ENCODE measurements at regions not wholly inside any gene's neighbourhood (a gene's known extent, or its start where the extent isn't known, plus 50 kb on each side); places are given as distances from the start of the nearest gene placed in this dataset.

DNA sequence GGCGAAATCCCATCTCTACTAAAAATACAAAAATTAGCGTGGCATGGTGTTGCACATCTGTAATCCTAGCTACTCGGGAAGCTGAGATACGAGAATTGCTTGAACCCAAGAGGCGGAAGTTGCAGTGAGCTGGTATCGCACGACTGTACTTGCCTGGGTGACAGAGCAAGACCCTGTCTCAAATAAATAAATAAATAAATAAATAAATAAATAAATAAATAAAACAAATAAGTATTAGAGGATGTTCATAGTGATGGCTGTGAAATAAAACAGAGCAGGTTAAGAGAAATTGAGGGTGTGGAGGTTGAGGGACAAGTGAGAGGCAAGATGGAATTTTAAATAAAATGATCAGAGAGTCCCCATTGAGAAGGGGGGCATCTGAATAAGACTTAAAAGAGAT, 124.7 kb upstream of the DST start:
- H3K9me2 ChIP-seq (ENCODE audit: low read depth, low read length), result no peaks in the 10 kb centered on the region
- H3K36me3 ChIP-seq (ENCODE audit: insufficient read depth, low read length), result no peaks in the 10 kb centered on the region
- no peak overlapping the region for H2AFZ ChIP-seq (ENCODE audit: low read length)
- H3K4me1 ChIP-seq (ENCODE audit: insufficient read depth, low read length, severe bottlenecking), result no peaks in the 10 kb centered on the region
- no peaks in the 10 kb centered on the region for H3K9me3 ChIP-seq (ENCODE audit: low read length)
- H4K20me1 ChIP-seq (ENCODE audit: insufficient read depth, low read length), result no peaks in the 10 kb centered on the region
- H3K79me2 ChIP-seq (ENCODE audit: insufficient read depth, low read length), result no peaks in the 10 kb centered on the region
- no peak overlapping the region for H3K4me3 ChIP-seq (ENCODE audit: low read depth, low read length, poor library complexity, severe bottlenecking)
- no peak overlapping the region for H3K4me2 ChIP-seq (ENCODE audit: low read length)
- no peak overlapping the region for H3K9ac ChIP-seq (ENCODE audit: low read length)
- no peaks in the 10 kb centered on the region for H3K27me3 ChIP-seq (ENCODE audit: insufficient read depth, low read length)
- TF ChIP-seq EZH2 (IDR thresholded peaks at IDR 0.05; ENCODE audit: borderline replicate concordance, low read length), result no peak
- TF ChIP-seq, protein P1, sequence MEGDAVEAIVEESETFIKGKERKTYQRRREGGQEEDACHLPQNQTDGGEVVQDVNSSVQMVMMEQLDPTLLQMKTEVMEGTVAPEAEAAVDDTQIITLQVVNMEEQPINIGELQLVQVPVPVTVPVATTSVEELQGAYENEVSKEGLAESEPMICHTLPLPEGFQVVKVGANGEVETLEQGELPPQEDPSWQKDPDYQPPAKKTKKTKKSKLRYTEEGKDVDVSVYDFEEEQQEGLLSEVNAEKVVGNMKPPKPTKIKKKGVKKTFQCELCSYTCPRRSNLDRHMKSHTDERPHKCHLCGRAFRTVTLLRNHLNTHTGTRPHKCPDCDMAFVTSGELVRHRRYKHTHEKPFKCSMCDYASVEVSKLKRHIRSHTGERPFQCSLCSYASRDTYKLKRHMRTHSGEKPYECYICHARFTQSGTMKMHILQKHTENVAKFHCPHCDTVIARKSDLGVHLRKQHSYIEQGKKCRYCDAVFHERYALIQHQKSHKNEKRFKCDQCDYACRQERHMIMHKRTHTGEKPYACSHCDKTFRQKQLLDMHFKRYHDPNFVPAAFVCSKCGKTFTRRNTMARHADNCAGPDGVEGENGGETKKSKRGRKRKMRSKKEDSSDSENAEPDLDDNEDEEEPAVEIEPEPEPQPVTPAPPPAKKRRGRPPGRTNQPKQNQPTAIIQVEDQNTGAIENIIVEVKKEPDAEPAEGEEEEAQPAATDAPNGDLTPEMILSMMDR (IDR thresholded peaks at IDR 0.05; ENCODE audit: low read length), result no peak
- no peak overlapping the region for H3K27ac ChIP-seq (ENCODE audit: low read depth, low read length, poor library complexity, severe bottlenecking)
- no peaks in the 10 kb centered on the region for H3F3A ChIP-seq (ENCODE audit: insufficient read depth, low read length)

DNA sequence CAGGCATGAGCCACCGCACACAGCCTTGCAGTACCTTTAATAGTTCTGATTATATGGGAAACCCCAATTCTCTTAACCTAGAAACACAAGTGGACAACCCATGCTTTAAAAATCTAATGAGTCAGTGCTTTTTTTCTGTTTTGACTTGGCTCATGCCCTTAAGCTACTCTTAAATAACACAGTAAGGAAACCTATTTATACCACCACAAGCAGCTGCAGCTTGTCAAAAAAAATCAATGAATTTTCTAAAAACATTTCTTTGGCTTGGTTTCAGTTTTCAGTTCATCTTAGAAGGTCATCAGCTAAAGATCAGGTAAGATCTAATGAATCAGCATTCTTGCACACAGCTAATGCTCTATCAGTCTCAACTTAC, 124.1 kb upstream of the DST start:
- H3K27ac ChIP-seq (ENCODE audit: low read depth, low read length, poor library complexity, severe bottlenecking), result no peak overlapping the region
- H3K4me3 ChIP-seq (ENCODE audit: low read depth, low read length, poor library complexity, severe bottlenecking), result no peak overlapping the region
- H2AFZ ChIP-seq (ENCODE audit: low read length), result no peak overlapping the region
- H3K36me3 ChIP-seq (ENCODE audit: insufficient read depth, low read length), result no peaks in the 10 kb centered on the region
- H3K9me3 ChIP-seq (ENCODE audit: low read length), result no peaks in the 10 kb centered on the region
- no peaks in the 10 kb centered on the region for H3K4me1 ChIP-seq (ENCODE audit: insufficient read depth, low read length, severe bottlenecking)
- no peaks in the 10 kb centered on the region for H3F3A ChIP-seq (ENCODE audit: insufficient read depth, low read length)
- no peak overlapping the region for H3K9ac ChIP-seq (ENCODE audit: low read length)
- no peaks in the 10 kb centered on the region for H3K79me2 ChIP-seq (ENCODE audit: insufficient read depth, low read length)
- TF ChIP-seq, protein P1 (IDR thresholded peaks at IDR 0.05; ENCODE audit: low read length), result no peak
- TF ChIP-seq EZH2 (IDR thresholded peaks at IDR 0.05; ENCODE audit: borderline replicate concordance, low read length), result no peak
- no peaks in the 10 kb centered on the region for H3K9me2 ChIP-seq (ENCODE audit: low read depth, low read length)
- no peaks in the 10 kb centered on the region for H3K27me3 ChIP-seq (ENCODE audit: insufficient read depth, low read length)
- no peaks in the 10 kb centered on the region for H4K20me1 ChIP-seq (ENCODE audit: insufficient read depth, low read length)
- no peak overlapping the region for H3K4me2 ChIP-seq (ENCODE audit: low read length)

DNA sequence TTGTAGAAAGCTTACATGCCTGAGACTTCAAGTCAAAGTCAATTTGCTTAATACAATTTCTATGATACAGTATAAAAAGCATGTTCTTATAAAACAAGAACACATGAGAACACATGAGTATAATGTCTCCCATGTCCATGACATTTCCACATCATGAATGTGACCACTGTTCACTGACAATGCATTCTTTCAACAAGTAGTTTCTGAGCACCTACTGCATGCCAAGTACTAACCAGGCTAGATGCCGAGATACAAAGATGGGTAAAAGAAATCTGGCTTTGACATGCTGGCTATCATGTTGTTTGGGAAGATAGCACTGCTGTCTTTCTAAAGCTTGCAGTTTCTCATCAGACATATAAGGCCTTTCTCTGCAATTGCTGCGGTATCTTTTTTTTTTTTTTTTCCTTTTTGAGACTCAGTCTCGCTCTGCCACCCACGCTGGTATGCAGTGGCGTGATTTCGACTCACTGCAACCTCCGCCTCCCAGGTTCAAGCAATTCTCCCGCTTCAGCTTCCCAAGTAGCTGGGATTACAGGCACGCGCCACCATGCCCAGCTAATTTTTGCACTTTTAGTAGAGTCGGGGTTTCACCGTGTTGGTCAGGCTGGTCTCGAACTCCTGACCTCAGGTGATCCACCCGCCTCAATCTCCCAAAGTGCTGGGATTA, 123.6 kb upstream of the DST start:
- Histone ChIP-seq H3K9me3 (ENCODE audit: low read length) (no peaks in the 10 kb centered on the region), H3K27me3 (ENCODE audit: insufficient read depth, low read length) (no peaks in the 10 kb centered on the region), H3K4me2 (ENCODE audit: low read length) (no peak overlapping the region), H2AFZ (ENCODE audit: low read length) (no peak overlapping the region), H3K9me2 (ENCODE audit: low read depth, low read length) (no peaks in the 10 kb centered on the region), H3K79me2 (ENCODE audit: insufficient read depth, low read length) (no peaks in the 10 kb centered on the region), H3F3A (ENCODE audit: insufficient read depth, low read length) (no peaks in the 10 kb centered on the region), H3K4me1 (ENCODE audit: insufficient read depth, low read length, severe bottlenecking) (no peaks in the 10 kb centered on the region), H3K36me3 (ENCODE audit: insufficient read depth, low read length) (no peaks in the 10 kb centered on the region), H3K9ac (ENCODE audit: low read length) (no peak overlapping the region), H3K27ac (ENCODE audit: low read depth, low read length, poor library complexity, severe bottlenecking) (no peak overlapping the region), H3K4me3 (ENCODE audit: low read depth, low read length, poor library complexity, severe bottlenecking) (no peak overlapping the region), H4K20me1 (ENCODE audit: insufficient read depth, low read length) (no peaks in the 10 kb centered on the region)
- no peak for TF ChIP-seq EZH2 (IDR thresholded peaks at IDR 0.05; ENCODE audit: borderline replicate concordance, low read length)

DNA sequence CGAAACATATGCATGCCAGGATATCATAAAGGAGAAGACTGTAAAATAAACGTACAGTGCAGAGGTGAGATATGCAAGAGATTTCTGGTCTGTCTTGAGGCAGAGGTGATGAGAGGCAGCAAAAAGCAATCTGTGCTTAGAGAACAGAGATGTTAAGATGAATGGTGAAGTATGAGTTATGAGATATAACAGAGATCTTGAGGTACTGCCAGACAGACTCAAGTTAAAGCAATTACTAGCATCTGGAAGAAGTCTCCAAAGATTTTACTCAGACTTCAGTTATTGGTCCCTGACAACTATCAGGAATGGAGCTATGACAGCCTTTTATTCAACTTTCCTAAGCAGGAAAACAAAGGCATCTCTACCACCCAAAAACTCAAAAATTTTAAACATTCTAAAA, 122.8 kb upstream of the DST start:
- Histone ChIP-seq H2AFZ (ENCODE audit: low read length) (no peak overlapping the region), H3K4me3 (ENCODE audit: low read depth, low read length, poor library complexity, severe bottlenecking) (no peak overlapping the region), H4K20me1 (ENCODE audit: insufficient read depth, low read length) (no peaks in the 10 kb centered on the region), H3K36me3 (ENCODE audit: insufficient read depth, low read length) (no peaks in the 10 kb centered on the region), H3K27me3 (ENCODE audit: insufficient read depth, low read length) (no peaks in the 10 kb centered on the region), H3K9me2 (ENCODE audit: low read depth, low read length) (no peaks in the 10 kb centered on the region), H3K9ac (ENCODE audit: low read length) (no peak overlapping the region), H3F3A (ENCODE audit: insufficient read depth, low read length) (no peaks in the 10 kb centered on the region), H3K79me2 (ENCODE audit: insufficient read depth, low read length) (no peaks in the 10 kb centered on the region), H3K4me2 (ENCODE audit: low read length) (no peak overlapping the region), H3K27ac (ENCODE audit: low read depth, low read length, poor library complexity, severe bottlenecking) (no peak overlapping the region), H3K9me3 (ENCODE audit: low read length) (no peaks in the 10 kb centered on the region), H3K4me1 (ENCODE audit: insufficient read depth, low read length, severe bottlenecking) (no peaks in the 10 kb centered on the region)
- TF ChIP-seq, protein P1 (IDR thresholded peaks at IDR 0.05; ENCODE audit: low read length), result no peak
- TF ChIP-seq EZH2 (IDR thresholded peaks at IDR 0.05; ENCODE audit: borderline replicate concordance, low read length), result no peak

Data from OCI-LY1 (cell line).